Hematopoietic multipotent progenitor cell treated with erythropoietin and hydrocortisone succinate and interleukin-3 and kit ligand, for 17 days (in vitro differentiated cells): ENCODE measurements at regions not wholly inside any gene's neighbourhood (a gene's known extent, or its start where the extent isn't known, plus 50 kb on each side); places are given as distances from the start of the nearest gene placed in this dataset.

Source experiments
- DNase-seq: peaks from one replicate; pipeline ENCODE4 v3.0.0-alpha.2; 2015; ENCODE audit warnings: low spot score

DNA sequence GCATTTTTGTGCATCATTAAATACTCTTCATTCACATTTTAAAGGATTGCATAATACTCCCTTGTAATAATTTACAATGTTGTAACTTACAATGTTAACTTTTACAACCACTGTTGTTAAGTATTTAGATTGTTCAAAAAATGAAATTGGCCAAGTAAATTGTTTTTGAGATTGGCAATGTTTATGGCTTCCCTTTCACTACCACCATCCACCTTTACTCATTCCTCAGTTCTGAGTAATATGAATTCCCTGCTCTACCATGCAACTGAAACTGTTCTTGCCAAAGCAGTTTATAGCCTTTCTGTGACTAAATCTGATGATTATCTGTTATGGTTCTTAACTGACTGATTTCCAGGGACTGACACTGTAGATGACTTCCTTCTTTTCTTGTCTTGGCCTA is 80.5 kb upstream of the TMEM106B start:
- DNase-seq: no peak

DNA sequence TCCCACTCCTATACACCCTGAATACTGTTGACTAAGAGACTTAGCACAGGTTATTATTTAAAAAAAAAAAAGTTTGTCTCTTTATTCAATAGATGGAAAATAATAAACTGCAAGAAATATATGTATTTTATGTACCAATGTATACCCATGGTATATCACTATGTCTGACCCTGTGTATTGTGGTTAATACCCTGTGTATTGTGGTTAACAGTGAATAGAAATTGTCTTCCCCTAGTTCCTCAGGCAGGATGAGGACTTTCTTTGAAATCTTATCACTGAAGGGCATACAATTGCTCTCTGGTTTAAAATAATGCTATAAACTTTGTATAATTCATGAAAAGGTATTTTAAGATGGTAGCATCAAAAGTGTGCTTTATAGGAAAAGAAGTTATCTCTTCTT is 80.0 kb upstream of the TMEM106B start:
- DNase-seq: no peak

DNA sequence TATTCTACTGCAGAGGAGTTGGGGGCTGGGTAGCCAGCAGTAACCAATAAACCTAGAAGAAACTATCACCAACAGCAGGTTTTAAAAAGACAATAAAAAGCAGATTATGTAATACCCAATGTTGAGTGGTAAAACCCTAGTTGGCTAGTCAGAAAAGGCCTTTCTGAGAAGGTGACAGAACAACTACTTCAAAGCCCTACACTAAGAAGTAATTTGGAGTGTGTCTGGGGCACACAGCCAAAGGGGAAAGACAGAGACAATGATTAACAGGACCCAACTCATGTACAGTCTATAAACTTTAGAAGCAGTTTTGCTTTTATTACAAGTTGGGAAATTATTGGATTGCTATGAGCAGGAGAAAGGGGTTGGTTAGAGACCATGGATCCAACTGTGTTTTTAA is 77.2 kb upstream of the TMEM106B start:
- DNase-seq: no peak

DNA sequence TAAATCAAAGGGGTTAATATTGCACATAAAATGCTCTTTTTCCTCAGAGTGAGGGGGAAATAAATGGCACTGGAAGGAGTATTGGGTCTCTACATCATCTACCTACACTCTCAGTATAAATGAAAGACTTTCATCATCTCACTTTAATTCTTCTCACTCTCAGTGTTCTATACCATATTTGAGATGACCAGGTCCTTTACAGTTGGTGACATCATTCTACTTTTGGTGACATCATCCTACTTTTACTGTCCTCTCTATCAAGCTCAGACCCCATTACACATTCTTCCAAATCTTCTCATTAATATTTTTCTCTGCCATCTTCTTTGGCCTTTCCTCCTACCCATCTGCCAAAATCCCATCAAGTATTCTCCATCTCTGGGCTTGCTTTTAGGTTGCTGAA is 74.6 kb upstream of the TMEM106B start:
- no peak for DNase-seq

DNA sequence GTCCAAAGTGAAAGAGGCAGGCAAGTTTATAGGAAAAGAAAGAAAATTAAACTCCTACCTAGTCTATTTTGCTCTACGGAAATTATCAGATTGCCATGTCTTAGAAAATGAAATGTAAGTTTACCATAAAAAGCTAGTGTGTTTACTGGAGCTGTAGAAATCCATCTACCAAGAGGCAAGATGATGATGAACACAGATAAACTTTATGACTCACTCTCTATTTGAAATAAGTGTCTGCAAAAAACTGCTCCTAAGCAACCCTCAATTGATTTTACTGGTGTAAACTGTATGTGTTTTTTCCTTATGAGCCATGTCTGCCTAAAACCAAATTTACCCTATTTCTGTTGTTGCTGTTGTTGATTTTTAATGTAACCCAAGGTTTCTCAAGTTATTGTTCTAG is 73.8 kb upstream of the TMEM106B start:
- no peak for DNase-seq

DNA sequence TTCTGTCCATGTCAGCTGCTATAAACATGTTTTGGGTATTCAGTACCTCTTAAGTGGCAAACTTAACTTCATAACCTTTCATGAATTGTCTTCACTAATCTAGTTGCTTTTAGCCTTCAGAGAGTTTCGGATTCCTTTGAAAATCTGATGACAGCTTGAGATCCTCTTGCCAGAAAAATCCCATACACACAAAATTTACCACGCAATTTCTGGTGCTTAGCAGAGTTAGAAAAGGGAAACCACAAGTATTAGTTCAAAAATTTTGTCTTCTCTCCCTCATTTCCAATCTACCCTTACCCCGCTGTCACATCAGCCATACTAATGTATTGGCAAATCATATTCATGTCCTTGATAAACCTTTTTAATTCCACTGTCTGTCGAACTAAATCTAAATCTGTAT is 72.7 kb upstream of the TMEM106B start:
- DNase-seq: no peak

DNA sequence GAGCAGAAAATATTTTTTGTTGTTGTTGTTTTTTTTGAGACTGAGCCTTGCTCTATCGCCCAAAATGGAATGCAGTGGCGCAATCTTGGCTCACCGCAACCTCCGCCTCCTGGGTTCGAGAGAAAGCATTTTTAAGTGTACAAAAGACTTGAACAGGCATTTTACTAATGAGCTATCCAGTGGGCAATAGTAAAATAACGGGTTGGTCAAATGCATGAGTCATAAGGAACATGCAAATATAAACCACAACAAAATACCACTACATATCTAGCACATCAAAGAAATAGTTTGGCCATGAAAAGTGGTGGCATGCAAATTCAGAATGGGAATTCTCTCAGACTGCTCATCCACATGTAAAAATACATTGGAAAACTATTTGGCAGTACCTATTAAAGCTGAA is 71.7 kb upstream of the TMEM106B start:
- no peak for DNase-seq

DNA sequence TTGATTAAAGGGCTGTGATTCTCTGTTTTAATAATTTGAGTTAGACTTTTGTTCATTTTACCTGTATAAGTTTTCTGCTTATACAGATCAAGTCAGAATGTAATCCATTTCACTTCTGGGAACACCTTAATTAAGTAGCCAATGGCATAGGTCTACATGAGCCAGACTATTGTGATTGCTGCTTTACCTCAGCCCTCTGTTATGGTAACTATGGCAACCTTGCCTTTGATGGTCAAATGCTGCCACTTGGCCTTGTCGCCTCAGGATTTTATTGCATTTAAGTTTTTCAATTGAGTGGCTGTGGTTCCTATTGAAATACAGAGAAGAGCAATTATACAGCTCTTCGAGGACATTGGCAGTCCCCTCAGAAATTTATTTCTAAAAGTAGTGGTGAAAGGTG is 64.3 kb upstream of the TMEM106B start:
- DNase-seq: no peak

DNA sequence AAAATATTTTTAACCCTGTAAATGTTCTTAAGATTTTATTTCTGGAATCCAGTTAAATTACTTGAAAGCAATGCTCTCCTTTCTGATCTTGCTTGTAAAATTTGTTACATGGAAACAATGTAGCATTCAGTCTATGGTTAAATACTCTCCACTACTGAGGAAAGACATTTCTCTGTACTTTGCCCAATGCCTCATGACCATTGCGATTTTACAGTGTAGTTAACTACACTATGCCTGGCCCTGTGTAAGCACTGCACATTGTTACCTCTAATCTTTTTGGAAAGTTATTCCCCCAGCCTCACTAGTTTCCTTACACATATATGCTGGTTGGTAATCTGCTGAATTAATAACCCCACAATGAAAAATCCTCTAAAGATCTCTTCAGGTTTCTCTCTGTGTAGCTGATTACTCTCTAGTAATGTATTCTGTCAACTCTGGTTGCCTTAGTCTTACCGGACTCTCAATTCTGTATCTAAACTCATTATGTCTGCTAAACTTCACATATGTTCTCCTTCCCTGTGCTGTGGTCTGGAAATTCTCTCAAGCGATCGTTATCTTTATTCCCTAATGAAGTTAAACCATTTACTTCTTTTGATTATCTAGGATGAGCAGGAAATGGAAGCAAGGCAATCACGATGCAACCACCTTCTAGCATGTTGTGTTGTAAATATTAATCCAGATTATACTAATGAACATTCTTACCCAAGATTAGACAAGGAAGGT is 58.7 kb upstream of the TMEM106B start:
- no peak for DNase-seq

DNA sequence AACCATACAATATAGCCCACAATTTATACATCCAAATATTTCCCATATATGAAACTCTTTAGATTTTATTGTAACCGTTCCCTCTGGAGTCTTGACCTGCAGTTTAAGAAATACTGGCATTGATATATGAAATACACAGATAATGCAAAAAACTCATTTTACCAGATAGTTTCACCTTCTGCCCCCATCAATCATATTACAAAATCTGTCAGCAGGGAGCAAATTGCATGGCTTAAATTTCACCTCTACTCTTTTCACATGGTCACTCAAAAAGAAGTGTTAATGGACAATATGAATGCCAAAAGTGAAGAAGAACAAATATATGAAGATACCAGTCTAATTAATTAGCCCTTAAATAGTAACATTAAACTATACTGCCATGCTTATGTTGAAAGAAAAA is 57.0 kb upstream of the TMEM106B start:
- no peak for DNase-seq

DNA sequence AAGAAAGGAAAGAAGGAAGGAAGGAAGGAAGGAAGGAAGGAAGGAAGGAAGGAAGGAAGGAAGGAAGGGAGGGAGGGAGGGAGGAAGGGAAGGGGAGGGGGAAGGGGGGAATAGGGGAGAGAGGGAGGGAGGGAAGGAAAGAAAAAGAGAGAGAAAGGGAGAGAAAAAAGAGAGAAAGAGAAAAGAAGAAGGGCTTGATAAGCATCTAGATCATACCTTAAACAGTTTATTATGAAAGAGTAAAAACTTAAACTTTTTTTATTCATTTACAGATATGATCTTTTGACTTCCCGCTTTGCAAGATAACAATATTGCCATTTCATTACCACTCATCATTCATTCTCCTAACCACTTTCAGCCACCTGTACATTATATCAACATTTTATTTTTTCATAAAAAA is 53.6 kb upstream of the TMEM106B start:
- DNase-seq: no peak

DNA sequence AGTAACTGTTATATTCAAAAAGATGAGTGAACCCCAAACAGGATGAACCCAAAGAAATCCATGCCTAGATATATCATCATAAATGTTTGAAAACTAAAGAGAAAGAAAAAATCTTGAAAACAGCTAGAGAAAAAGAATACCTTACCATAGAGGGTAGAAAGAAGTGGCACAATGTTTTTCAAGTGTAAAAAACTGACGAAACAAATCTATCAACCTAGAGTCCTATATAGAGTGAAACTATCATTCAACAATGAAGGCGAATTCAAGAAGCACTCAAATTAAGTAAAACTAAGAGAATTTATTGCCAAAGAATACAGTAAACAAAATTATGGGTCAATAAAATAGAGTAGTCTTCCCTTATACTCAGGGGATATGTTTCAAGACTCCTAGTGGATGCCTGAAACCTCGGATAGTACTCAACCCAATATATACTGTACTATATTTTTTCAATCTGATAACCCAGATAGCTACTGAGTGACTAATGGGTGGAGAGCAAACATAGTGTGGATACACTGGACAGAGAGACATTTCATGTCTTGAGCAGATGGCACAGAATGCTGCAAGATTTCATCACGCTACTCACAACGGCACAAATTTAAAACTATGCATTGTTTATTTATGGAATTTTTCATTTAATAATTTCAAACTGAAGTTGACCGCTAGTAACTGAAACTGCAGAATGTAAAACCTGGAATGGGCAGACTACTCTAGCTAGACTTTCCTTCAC is 52.6 kb upstream of the TMEM106B start:
- no peak for DNase-seq

DNA sequence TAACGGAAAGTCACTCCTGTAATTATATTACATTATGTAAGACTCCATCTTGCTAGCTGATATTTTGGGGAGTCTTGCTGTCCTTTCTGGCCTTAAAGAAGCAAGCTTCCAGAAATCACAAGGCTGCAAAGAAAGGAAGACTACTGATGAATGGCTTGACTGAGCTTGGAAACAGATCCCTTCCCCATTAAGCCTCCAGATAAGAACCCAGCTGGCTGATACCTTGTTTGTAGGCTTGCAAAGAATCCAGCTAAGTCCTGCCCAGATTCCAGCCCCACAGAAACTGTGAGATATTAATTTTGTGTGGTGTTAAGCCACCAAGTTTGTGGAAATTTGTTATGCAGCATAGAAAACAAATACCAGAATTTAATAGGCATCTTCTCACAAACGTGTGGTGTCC is 49.9 kb upstream of the TMEM106B start:
- DNase-seq: no peak
